UCSD-AML1 (cell line): ENCODE measurements at regions not wholly inside any gene's neighbourhood (a gene's known extent, or its start where the extent isn't known, plus 50 kb on each side); places are given as distances from the start of the nearest gene placed in this dataset.

Experiments used
- DNase-seq: peaks from one replicate; lab custom pipeline; 2025; ENCODE audit not compliant: unreplicated experiment; lab: John Stamatoyannopoulos, UW

- DNase-seq: no peak
These were observed 231.5 kb downstream of the LMO4 start for GRCh38 chr1:87560137-87560536.

DNA sequence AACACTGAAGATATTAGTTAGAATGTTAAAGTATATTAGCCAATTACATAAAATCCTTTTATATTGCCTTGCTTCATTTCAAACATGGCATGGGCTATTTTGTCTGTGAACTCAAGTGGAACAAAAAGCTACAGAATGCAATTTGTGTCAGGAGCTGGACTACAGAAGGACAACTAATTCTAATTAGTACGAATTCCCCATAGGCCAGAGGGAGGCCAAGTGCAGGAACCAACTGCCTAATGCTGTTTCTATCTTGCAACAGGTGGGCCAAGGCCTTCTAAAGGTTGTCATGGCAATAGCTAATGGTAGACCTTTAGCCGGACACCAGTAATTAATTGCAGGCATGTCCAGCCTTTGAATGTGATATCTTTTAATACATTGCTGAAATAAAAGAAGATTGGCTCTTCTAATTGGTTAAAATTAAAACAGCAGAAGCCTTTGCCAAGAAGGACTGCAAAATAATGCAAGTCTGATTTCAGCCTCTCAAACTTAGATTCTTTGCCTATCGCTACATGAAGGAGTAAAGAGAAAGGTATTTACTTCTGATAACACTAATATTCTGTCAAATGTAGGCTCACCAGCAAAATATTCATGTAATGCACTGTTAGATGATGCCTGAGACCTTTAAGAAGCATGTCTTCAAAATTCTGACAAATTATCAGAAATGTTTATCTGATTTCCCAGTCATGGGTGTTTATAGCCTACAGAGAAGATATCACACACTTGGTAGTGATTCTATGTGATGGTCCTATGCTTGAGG lies 232.1 kb downstream of the LMO4 start:
- DNase-seq: no peak

- no peak for DNase-seq
These were observed 234.5 kb downstream of the LMO4 start for GRCh38 chr1:87563211-87563610.

- DNase-seq: no peak
These were observed 237.2 kb downstream of the LMO4 start for GRCh38 chr1:87565861-87566260.

DNA sequence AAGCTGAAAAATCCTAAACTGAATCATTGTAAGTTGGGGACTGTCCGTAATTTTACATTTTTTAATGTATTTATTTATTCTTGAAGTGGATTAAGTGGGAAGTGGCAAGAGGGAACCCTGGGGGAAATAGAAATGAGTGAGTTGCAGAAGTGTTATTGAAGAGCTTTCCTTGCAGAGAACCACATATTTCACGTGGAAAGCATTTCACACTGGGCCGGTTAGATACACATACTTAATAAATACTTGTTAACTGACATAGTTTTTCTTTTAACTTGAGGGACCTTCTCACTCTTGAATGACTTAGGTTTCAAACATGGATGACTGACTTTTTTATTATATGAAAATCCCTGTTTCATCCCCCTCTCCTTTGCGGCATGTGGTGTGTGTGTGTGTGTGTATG lies 239.3 kb downstream of the LMO4 start:
- DNase-seq: no peak

DNA sequence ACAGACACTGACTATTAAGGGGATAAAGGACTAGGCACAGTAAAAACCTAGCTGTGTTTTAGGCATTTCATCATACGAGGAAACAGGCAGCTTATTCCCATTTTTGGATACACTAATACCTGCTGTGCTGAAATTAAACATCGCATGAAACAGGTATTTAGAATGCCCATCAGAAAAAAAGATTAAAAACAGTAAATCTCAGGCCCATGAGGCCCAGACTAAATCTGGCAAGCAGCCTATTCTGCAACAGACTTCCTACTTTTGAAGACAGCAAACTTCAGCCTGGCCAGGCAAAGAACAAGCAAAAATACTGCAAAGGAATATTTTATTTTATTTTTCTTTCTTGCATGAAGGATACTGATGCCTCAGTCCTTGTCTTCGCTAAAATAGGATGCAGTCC lies 240.2 kb downstream of the LMO4 start:
- no peak for DNase-seq

DNA sequence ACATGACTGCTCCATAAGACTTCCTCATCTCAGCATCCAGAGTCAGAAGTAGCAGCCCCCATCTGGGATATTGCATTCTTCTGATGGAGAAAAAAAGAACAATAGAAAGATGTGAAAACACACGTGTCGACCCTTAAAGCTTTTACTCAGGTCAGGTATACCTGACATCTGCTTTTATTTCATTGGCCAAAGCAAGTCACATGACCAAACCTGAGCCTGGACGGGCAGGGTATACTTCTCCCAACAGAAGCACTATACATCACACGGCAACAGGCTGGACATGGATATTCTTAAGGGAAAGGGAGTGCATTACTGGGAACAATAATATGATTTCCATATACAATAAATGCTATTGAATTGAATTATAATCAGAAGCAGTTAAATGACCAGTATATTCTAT lies 243.3 kb downstream of the LMO4 start:
- DNase-seq: no peak

DNA sequence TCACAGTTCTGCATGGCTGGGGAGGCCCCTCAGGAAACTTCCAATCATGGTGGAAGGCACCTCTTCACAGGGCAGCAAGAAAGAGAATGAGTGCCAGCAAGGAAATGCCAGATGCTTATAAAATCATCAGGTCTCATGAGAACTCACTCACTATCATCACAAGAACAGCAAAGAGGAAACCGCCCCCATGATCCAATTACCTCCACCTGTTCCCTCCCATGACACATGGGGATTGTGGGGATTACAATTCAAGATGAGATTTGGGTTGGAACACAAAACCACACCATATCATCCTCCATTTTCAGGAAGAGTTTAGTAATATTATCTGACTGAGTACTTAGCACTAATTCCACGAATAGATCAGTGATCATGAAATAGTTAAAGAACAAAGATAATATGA lies 244.2 kb downstream of the LMO4 start:
- no peak for DNase-seq

DNA sequence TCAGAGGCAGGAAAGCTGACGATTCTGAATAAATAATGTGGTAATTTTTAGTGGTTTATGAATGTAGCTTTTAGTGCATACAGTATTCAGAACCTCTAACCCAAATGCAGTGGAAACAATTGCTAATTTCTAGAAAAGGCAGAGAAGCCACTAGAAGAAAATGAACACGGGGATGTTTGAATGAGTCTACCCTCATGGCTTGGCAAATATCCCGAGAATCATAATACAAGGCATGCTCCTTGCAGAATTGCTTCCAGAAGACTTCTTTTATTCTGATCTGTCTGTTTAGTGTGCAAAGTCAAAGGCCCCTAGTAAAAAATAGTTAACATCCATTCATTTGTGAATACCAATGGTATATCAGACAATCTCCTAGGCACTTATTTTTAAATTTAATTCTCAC lies 246.8 kb downstream of the LMO4 start:
- no peak for DNase-seq

DNA sequence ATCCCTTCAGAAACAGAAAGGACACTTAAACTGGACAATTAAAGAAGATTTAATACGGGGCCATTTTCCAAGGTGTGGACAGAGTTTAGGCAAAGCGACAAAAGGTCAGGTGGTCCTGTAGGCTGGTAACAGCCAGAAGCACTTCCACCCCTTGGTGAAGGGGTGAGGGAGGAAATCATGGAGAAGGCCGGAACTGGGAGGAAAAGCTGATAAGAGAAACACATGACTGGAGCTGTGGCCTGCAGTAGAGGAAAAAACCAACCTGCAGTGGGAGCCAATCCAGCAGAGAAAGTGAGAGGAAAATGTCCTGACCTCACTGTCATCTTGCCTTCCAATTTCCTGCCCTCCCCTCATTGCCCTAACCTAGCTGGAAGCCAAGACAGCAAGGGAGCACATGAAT lies 249.8 kb downstream of the LMO4 start:
- DNase-seq: peak; percentile 8

GRCh38 chr1:87583459-87583858 lies 254.8 kb downstream of the LMO4 start:
- no peak for DNase-seq

GRCh38 chr1:87584586-87584985 lies 255.9 kb downstream of the LMO4 start:
- no peak for DNase-seq

DNA sequence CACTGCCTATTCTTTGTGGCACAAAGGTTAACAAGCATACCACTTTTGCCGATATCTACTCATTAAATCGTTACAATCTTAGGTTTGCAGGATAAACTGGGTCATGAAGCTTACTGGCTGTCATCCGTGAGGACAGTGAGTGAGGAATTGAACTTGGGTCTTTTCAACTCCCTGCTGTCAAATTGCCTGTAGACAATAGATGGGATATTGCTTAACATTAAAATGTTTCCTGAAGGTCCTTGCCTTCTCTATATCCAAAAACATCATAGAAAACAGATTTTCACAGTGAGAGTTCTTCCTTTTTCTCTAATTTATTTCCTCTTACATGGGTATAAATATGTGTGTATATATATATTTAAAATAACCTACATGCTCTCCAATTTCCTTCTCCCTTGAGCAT lies 257.8 kb downstream of the LMO4 start:
- DNase-seq: no peak

- DNase-seq: no peak
These were observed 259.8 kb downstream of the LMO4 start for GRCh38 chr1:87588495-87588894.

DNA sequence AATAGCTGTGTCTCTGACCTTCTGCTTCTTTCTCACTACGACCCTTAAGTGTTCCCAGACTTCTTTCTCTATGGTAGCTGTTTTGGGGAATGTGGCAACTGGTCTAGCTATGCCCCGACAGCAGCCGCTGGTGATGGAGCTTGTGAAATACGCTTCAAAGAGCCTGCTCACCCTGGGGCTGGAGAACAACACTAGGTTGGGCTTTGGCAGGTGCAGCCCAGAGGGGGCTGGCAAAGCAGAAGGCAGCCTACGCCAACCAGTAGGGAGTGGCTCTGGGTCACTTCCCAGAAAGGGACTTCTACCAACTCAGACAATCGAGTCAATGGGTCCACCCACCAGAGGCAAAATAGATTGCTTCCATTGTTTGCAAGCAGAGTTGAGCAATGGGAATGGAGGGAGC lies 262.8 kb downstream of the LMO4 start:
- DNase-seq: no peak

DNA sequence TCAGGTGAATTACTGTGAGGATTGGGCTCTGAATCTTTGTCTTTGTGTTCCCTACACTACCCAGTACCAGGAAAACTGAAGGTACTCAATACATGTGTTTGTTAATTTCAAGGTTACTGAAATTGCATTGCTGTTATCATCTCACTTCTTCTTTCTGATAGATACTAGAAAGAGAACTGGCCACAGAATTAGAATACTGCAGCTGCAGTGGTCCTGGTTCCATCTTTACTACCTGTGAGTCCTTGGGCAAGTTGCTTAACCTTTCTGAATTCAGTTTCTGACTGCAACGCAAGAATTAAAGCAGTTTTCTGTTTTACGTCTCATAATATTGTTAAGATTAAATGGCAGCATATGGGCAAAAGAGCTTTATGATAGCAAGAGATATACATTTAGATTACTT lies 263.5 kb downstream of the LMO4 start:
- no peak for DNase-seq

GRCh38 chr1:87594736-87595383 lies 266.2 kb downstream of the LMO4 start:
- DNase-seq: no peak

DNA sequence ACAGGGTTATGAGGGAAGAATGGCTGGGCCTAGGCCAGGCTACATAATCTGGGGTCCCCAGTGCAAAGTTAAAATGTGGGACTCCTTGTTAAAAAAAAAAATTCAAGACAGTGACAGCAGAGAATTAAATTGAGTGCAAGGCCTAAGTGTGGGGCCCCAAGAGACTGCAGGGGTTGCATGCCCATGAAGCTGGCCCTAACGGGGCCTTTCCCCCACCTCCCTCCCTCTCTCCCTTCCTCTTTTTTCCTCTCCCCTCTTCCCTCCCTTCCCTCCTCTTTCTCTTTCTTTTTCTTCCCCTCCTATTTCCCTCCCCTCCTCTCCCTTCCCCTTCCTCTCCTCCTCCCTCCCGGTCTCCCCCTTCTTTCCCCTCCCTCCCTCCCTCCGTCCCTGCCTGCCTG lies 266.7 kb downstream of the LMO4 start:
- no peak for DNase-seq

DNA sequence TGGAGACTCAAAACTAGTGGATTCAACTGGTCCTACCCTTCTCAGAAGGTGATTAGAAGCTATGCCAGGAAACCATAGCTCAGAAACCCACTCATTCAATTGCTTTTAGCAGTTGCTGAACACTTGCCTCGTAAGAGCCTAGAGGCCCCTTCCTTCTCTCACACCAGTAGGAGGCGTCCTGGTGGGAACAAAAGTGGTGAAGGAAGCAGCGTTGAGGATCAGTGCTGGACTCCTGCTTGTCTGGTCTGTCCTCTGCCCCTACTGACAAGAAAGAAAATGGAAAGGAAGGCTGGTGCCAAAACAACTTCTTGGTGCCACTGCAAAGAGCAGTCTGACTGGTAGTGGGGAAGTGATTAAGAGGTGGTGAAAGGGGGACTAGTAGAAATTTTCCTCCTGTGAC lies 269.7 kb downstream of the LMO4 start:
- no peak for DNase-seq

DNA sequence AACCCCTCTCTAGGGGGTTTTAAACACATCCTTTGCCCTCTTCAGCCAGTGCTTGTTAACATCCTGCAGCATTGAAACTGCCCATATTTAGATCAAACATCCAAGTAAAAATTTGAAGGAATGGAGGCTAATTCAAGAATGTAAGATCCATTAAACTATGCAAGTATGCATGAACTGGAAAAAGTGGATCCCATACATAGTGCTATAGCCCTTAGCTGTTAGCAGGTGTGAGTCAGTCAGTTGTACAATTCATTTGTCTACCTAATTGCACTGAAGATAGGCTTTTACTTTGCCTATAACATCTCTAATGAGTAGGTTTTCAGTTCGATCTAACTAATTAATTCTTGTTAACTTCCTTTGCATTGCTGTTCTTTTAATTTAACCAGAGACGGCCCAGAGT lies 270.9 kb downstream of the LMO4 start:
- DNase-seq: no peak

DNA sequence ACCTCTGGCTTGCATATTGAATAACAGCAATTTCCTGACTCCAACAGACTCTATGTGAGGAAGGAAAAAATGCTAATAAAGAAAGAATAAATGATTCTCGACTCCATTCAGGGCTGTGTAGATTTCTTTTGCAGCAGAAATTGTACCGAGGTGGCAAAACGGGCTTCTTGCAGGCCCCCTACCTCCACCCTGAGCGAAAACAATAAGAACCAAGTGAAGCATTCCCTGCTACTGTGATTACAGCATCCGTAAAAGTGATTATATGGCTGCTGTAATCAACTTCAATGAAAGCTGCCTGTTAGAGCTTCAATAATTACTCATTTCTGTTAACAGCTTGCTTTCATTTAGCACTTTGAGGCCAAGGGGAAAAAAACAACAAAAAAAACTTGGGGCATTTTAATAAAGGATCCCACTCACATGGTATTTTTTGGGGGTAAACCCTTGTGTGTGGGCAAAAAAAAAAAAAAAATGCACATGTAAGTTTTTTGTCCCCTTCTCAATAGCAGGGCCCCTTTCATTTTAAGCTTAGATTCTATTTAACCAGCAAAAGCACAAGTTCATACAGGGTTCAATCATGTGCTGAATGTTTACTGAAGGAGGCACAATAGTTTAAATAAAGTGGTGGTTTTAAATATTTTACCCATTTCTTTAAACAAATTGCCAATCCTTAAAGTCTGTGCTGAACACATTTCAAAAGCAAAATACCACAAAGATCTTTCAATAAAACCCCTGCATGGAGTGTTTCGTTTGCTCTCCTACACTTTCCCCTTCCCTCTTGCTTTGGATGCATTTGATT lies 271.6 kb downstream of the LMO4 start:
- no peak for DNase-seq

DNA sequence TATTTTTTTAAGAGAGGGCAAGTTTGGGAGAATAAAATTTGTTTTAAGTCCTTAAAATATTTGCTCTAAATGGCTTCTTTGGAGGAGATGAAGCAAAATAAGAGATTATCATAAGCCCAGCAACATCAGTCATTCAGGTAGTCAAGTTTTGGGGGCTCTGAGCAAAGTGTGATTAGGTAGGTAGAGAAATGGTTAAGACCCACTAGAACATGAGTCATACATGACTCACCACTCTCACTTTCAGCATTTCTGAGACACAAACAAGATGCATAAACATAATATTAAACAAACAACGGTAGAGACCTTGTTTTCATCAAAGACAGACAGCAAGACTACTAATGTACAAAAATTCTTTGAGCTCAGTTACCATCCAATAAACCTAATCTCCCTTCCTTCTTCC lies 272.2 kb downstream of the LMO4 start:
- DNase-seq: no peak
